ENCODE measurements at regions not wholly inside any gene's neighbourhood (a gene's known extent, or its start where the extent isn't known, plus 50 kb on each side); places are given as distances from the start of the nearest gene placed in this dataset.

DNA sequence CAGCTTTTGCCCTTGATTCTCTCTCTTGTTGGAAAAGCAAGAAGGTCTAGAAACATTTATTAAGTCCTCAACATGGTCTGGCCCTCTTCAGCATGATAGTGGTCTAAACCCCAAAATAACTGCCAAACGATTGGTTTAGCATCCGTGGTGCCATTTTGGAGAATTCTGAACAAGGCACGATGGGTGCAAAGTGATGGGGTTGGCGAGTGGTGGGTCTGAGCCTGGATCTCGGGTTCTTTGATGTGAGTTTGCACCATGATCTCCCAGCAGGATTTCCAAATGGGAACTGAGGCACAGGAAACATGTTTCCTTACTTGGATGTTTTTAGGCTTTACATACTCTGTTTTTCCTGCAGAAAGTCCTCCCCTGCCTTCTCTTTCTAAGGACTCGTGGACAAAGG is 240.3 kb downstream of the MYCN start:
- no peak for DNase-seq

DNA sequence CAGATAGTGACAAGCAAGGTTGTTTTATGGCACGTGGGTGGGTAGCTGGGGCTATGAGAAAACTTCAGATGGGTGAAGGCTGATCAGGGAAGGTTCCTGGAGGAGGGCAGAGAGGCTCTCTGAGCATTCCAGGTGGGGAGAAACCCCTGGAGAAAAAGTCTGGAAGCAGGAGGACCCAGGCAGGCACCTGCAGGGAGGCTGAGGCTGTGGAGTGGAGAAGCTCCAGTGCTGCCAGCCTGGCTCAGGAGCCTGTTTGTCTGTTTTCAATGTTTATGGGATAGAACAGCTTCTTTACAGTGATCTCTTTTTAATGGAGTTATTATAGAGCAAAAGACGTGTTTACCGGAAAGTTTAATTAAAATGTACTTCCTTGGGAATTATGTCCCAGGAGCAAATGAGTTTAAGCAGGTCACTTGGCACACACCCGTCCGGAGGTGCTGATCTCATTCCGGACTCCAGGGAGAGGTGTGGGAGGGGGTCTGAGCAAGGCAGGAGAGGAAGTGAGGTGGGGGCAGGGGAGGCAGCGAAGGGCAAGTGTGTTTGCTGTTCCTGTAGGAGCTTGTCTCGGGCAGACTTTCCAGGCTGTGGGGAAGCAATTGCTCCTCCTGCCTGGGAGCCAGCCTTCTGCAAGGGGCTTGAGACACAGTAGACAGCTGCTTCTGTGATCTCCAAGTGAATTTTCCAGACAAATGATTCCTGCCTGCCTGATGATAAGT is 239.5 kb downstream of the MYCN start:
- DNase-seq: no peak

DNA sequence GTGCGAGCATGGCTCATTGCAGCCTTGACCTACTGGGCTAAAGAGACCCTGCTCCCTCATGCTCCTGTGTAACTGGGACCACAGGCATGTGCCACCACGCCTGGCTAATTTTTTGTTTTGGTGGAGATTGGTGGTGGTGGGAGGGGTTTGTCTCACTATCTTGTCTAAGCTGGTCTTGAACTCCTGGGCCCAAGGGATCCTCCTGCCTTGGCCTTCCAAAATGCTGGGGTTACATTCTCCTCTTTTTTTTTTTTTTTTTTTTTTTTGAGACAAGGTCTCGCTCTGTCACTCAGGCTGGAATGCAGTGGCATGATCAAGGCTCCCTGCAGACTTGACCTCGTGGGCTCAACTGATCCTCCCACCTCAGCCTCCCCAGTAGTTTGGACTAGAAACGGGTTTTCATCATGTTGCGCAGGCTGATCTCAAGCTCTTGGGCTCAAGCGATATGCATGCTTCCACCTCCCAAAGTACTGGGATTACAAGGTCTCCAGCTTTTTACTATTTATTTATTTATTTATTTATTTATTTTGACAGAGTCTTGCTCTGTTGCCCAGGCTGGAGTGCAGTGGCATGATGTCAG is 238.3 kb downstream of the MYCN start:
- DNase-seq: no peak

DNA sequence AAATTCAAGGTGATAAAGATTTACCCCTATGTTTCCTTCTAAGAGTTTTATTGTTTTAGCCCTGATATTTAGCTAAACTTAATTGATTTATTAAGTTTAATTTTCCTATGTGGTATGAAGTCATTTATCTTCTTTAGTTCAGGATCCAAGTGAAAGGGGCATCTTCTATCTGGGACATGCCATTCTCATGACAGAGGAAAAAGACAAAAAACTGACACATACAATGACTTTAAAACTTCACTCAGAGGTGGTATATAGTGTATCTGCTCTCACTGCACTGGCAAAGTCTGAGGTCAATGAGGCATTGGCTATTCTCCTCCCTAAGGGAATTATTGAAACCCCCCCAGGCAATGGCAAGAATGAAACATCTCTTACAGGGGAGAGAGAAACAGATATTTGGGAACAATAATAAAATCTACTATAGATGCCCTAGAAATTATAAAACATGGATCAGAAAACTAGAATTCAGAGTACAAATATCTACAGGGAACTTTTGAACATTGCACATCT is 237.4 kb downstream of the MYCN start:
- no peak for DNase-seq

DNA sequence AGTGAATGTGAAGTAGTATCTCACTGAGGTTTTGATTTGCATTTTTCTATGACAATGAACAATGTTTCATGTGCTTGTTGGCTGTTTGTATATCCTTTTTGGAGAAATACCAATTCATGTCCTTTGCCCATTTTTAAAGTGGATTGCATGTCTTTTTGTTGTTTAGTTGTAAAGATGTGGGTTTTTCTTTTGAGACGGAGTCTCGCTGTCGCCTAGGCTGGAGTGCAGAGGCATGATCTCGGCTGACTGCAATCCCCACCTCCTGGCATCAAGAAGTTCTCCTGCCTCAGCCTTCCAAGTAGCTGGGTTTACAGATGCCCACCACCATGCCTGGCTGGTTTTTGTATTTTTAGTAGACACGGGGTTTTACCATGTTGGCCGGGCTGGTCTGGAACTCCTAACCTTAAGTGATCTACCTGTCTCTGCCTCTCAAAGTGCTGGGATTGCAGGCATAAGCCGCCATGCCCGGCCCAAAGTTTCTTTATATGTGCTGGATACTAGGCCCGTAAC is 236.7 kb downstream of the MYCN start:
- no peak for DNase-seq

DNA sequence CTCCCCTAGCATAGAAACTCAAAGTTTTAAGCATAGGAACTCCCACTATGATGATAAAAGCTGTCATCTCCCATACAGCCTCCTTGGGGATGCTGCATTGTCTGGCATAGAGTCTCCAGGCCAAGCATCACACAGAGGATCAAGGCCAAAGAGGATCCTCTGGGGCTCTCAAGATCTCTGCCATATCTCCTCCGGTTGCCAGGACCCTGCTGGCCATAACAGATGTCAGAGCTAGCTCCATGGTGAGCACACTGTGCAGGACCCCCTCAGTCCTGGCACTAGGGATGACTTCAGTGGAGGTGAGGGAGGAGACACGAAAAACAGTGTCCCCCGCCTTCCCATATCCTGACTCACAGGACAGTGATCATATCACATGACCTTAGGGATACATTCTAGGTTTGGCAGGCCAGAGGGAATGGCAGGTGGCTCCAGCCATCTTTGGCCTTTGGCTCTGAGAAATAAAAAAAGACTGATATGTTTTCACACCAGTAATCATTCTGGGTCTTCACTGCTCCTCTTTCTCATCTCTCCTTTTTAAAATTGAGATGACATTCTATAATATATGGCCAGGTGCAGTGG is 235.0 kb downstream of the MYCN start:
- DNase-seq: no peak

DNA sequence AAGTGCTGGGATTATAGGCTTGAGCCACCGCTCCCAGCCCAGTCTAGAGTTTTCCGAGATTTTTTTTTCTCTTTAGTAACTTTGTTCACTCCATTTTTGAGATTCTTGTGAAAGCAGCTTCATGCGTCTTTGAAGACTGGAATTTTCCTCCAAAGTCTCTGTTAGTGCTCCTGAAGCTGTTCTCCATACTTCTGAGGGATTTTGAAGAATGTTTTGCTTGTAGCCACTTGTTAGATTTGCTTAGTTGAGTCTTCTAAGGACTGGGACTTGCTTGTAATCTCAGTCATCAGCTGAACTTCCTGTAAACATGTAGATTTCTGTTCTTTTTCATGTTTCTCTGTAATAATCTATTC is 234.3 kb downstream of the MYCN start:
- no peak for DNase-seq

DNA sequence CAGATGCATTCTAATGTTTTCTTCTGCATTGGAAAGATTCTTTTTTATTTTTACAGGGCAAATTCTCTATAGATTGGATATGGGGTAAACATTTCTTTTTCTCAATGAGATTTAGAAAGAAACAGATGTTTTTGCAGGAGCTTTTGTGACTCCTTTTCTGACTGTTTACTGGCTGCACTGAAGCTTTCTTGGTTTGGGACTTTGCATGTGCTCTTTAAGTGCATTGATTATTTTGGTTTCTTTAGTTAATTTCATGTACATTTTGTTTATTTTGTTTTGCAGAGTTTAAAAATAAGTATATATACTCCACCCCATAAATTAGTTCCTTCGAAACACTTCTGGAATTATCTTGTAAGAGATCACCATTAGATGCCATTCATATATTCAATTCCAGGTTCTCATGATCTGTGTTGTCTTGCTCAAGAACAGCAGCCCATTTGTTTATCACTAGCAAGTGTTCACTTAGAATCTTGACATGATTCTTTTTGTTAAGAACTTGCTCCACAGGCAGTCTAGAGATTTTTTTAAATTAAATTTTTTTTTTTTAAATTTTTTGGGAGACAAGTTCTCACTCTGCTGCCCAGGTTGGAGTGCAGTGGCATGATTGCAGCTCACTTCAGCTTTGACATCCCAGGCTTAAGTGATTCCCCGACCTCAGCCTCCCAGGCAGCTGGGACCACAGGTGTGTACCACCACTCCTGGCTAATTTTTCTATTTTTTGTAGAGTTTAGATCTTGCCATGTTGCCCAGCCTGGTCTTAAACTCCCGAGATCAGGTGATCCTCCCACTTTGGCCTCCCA is 233.7 kb downstream of the MYCN start:
- no peak for DNase-seq

DNA sequence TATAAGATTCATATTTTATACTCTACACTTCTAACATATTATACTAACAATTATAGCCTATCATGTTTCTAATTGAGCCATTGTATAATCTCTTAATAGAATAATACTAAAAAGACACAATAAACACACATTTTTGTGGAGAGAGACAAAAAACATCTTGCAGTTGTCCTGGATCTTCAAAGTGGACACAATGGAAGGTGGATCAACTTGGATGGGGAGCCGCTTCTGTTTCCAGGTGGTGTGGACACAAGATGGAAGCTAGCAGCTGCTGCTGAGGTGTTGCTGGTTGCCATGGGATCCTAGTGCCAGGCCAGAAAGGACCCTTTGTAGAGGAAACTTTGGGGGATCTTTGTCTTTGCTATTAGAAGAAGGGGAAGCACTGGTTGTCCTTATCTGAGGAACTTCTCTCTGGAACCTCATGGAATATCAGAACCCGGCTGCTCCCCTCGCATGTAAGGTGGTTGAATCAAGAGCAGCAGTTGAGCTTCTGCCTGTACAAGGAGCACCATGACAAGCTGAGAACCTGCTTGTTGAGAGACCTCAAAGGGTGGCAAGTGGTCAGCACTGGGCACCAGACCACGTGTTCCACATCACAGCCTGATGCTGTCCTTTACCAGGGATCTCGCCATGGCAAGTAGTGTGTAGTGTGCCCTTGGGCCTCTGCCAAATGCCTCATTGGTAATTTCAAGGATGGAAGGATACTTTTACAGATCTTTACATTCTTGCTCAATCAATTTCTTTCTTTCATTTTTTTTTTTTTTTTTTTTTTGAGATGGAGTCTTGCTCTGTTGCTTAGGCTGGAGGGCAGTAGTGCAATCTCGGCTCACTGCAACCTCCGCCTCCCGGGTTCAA is 232.2 kb downstream of the MYCN start:
- no peak for DNase-seq

DNA sequence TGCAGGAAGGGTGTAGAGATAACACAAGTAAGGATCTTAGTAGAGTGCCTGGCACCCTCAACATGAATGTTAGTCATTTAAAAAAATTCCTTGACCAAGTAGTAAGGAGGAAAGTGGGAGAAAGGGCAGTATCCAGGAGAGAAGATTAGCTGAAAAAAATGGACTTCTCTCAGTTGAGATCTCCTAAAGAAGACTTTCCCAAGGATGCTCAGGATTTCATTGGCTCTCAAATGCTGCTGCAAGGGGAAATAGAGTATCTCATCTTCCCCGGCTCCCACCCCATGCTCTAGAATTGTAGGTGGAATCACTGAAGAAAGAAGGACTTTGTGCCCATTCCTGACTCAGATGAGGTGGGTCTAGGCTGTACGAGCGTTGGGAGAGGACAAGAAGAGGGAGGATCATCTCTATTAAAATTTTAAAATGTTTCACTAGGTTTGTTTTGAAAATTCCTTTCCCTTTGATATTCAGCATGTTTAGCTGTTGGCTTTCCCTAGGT is 231.1 kb downstream of the MYCN start:
- DNase-seq: no peak

DNA sequence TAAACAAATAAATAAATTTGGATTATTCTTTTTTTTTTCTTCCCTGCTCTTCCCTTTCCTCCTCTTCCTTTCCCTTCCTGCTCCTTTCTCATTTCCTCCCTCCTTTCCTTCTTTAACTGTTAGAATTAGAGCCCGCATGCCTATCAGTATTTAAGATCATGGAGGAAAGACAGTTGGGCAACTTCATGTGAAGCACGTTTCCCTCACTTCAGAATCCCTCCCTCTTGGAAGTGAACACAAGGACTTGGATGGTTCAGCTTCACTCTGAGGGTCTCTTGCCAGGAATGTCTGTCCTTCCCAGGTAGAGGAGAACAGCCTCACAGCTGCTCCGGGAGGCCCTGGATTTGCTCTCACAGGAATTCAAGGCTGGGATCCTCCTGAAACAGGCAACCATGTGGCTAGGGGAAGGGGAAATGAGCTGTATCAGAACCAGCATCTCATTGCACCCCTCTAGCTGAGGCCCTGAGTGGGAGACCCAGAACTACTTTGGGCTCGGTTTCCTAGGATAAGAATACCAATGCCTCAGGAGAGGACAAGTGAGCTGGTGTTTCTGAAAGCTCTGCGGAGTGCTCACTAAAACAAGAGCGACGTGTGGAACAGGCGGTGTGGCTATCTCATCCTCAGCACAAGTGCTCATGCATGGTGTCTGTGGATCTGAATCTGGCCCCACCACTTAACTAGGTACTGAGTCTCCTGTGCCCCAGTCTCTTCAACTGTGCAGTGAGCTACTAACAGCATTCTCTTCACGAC is 230.5 kb downstream of the MYCN start:
- DNase-seq: no peak

DNA sequence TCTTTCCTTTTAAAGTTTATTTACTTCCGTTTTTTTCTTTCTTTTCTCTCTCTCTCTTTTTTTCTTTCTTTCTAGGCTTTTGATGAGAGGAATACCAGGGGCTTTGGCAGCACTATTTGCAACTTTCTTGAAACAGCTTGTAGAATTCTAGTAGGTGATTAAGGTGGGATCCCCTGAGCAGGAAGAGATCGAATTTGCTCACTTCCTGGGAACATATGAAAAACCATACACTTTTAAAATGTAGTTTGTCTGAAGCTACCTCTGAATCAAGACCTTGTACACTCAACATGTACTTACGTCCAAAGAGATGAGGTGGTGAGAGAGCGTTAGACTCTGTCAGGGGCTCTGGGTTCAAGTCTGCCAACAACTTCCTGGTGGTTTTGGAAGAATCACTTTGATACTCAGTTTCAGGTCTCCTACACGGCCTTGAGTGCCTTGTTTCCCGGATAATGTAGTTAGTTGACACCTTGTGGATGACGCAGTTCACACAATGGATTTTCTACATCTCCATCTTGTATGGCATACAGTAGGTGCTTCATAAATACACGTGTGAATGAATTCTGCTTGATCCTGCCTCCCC is 229.1 kb downstream of the MYCN start:
- no peak for DNase-seq

DNA sequence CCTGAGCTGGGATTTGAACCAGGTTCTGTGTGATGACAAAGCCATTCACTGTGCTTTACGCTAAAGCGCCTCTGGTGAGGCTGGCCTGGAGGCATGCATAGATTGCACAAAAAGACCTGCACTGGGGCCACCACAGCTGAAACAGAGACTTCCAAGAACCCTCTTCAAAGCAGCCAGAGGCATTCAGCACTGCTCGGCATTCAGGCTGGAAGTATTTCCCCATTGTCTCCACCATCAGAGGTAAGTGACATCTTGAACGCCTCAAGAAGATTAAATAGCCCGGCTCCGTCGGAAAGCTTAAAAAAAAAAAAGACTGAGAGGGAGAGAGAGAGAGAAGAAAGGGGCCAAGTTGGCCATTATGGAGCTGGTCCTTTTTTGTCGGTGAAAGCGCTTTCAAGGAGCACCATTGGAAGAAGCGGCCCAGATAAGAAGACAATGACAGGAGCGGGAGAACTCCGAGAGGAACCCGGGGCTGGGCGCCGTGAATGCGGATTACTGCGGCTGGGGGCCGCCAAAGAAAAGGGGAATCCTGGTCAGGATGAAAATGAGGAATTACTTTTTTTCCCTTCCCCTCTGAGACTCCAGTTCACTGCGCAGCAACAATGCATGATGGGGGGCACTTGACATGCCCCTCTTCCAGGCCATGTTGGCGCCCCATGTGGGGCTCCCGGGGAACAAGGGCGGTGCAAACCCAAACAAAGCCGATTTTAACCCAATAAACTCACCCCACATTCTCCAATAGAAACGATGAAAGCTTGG is 228.3 kb downstream of the MYCN start:
- DNase-seq: no peak

DNA sequence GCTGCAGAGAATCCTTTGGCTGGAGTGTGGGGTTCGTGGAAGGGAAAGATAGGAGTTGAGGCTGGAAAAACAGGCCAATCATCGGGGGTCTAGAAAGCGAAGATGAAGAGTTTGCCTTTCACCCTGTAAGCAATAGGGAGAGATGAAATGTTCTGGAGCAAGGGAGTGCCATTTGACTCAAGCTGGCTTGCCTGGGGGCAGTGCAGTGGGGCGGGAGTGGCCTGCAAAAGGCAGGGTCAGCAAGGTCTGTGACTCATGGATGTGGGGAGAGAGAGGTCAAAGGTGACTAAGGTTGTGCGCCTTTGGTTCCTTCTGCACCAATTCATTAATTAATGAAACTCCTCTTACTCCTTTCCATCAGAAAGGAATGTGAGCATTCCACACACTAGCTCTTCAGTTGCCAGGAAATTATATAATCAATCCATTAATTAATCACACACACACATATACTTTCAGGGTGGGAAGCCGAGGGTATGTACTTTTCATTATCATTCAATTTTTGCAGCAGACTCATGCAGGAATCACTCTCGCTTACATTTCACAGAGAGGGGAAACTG is 227.6 kb downstream of the MYCN start:
- no peak for DNase-seq

DNA sequence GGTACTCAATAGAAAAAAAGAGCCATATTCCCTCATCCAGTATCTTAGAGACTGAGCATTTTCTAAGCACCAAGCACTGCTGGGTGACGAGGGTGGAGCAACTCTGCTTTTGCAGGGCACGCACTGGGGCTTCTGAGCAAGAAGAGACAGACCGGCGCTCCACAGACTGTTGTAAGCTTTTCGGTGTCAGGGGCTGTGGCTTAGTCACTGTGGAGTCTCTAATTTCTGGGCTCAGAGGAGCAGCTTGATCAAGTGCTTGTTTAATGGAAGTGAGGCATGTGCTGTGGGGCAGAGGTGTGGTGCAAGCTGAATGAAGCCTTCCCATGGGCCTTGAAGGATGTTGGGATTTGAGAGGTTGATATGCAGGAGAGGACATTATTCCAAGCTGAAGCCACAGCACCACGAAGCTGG is 227.1 kb downstream of the MYCN start:
- DNase-seq: no peak

DNA sequence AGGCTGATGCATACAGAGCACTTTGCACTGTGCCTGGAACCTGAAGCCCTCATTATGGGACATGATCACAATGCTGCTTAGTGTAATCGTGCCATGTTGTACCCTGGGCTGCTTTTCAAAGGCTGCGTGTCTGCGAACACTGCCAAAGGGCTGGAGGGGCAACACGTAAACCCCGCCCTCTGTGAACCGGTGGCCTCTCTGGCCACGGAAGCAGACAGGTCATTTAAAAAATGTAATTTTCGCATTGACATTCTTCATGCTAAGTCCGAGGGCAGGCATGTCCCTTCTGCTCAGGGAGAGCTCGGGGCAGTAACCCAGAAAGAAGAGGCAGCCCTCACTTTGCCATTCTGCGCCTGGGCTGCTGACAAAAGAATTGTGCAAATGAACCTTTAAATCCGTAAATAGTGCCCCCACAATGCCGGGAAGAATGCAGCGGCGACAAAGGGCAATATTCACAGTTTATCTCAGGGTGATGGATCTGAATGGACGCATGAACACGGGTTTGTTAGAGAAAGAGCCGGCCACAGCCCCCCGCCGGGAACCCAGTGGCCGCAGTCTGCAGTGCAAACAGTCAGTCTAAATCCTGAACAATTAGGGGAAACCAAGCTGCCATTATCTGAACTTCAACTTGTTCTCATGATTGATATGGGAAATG is 226.1 kb downstream of the MYCN start:
- no peak for DNase-seq

DNA sequence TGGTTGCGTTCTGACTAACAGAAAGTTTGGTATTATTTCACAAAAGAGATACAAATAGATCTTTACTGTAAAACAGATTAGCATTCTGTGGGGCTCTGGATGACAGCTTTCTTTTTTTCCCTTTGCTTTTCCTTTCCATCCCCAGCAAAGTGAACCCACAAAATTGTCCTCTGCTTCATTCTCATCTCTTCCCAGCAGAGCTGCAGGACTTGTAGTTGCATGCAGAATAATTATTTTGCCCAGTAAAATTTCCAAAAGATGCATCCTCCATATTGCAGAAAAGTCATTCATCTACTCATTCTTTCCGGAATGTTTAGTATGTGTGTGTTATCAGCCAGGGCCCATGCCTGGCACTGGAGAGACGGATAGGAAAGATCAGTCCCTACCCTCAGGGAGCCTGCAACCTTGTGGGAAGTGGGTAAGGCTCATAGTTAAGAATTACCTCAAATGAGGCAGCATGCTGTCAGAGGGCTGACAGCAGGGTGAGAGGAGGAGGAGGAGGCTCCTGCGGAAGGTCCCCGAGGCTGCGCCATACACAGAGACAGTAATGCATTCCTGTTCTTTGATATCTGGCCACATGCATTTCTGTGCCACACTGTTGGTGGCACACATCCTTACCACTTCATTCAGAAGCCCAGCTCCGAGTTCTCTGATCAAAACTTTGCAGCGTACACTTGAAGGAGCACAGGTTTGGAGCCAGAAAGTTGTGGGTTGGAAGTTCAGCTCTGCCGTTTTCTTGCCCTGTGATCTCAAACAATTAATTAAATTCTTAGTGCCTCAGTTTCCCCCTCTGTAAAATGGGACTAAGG is 225.4 kb downstream of the MYCN start:
- no peak for DNase-seq

DNA sequence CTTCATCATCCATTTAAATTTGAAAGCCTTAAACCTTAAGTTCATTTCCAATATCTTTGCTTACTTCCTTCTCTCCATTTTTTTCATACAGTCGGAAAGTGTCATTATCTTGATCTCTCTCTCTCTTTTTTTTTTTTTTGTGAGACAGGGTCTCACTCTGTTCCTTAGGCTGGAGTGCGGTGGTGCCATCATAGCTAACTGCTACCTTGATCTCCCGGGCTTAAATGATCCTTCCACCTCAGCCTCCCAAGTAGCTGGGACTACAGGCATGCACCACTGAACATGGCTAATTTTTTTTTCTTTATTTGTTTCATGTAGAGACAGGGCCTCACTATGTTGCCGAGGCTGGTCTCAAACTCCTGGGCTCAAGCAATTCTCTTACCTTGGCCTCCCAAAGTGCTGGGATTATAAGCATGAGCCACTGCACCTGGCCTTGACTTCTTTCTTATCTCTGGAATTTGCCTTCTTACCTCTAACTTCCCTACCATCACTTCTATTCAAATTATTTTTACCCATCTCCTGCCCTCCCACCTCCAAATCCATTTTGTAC is 222.2 kb downstream of the MYCN start:
- DNase-seq: no peak

Data from GOT3 (cell line).